DOHH2 (cell line): ENCODE measurements at regions not wholly inside any gene's neighbourhood (a gene's known extent, or its start where the extent isn't known, plus 50 kb on each side); places are given as distances from the start of the nearest gene placed in this dataset.
"Not testable (repeated sequence)": the region's sequence is repeated elsewhere in the genome, so short reads cannot be mapped to it uniquely, and the experiment has no call there.

Source experiments
- H3F3A ChIP-seq: fragments of 200-600 bp; sonication (generic), shearing (Covaris generic); 2 replicates; pipeline ENCODE4 v1.6.0; 2016; ENCODE audit warnings: antibody characterized with exemption, mild to moderate bottlenecking; ENCODE audit not compliant: control insufficient read depth, insufficient read depth
- H3K27ac ChIP-seq: fragments of 200-600 bp; sonication (generic); 2 replicates; pipeline ENCODE4 v1.5.1; 2014; ENCODE audit warnings: low read depth, mild to moderate bottlenecking, low read length, moderate library complexity
- H3K27me3 ChIP-seq: fragments of 200-600 bp; sonication (generic); 2 replicates; pipeline ENCODE4 v1.6.1; 2014; ENCODE audit warnings: mild to moderate bottlenecking, low read length, mixed read lengths; ENCODE audit not compliant: control insufficient read depth
- H3K36me3 ChIP-seq: fragments of 200-600 bp; sonication (generic); 2 replicates; pipeline ENCODE4 v1.6.1; 2014; ENCODE audit warnings: mild to moderate bottlenecking, low read length, moderate library complexity, mixed read lengths; ENCODE audit not compliant: control insufficient read depth
- H3K4me1 ChIP-seq: fragments of 200-600 bp; sonication (generic); 2 replicates; pipeline ENCODE4 v1.6.1; 2014; ENCODE audit warnings: mild to moderate bottlenecking, low read length, mixed read lengths; ENCODE audit not compliant: control insufficient read depth
- H3K4me2 ChIP-seq: fragments of 200-600 bp; sonication (generic); 2 replicates; pipeline ENCODE4 v1.6.0; 2014; ENCODE audit warnings: mild to moderate bottlenecking, low read length, moderate library complexity
- H3K4me3 ChIP-seq: fragments of 200-600 bp; sonication (generic); 2 replicates; pipeline ENCODE4 v1.5.1; 2014; ENCODE audit warnings: mild to moderate bottlenecking, low read length, mixed read lengths
- H3K79me2 ChIP-seq: fragments of 200-600 bp; sonication (generic); 2 replicates; pipeline ENCODE4 v1.6.1; 2014; ENCODE audit warnings: mild to moderate bottlenecking, low read length, mixed read lengths; ENCODE audit not compliant: control insufficient read depth
- H3K9me2 ChIP-seq: fragments of 200-600 bp; sonication (generic); replicated peaks from 2 replicates; pipeline ENCODE4 v1.6.1; 2014; ENCODE audit warnings: mild to moderate bottlenecking, low read length, mixed read lengths; ENCODE audit not compliant: control insufficient read depth
- H3K9me3 ChIP-seq: fragments of 200-600 bp; sonication (generic); 2 replicates; pipeline ENCODE4 v1.6.1; 2014; ENCODE audit warnings: antibody characterized with exemption, low read length, mixed read lengths; ENCODE audit not compliant: control insufficient read depth, insufficient read depth
- H4K20me1 ChIP-seq: fragments of 200-600 bp; sonication (generic); 2 replicates; pipeline ENCODE4 v1.6.0; 2014; ENCODE audit warnings: low read depth, mild to moderate bottlenecking, antibody characterized with exemption, low read length, moderate library complexity; ENCODE audit not compliant: control insufficient read depth, insufficient read depth

GRCh38 chr9:42326482-42326881, 143.0 kb downstream of the SPATA31A6 start:
- H3K4me3 ChIP-seq, H4K20me1 ChIP-seq, H3K79me2 ChIP-seq, H3K36me3 ChIP-seq, H3K4me1 ChIP-seq, H3K9me2 ChIP-seq, H3K27ac ChIP-seq, H3K9me3 ChIP-seq, H3F3A ChIP-seq, H3K27me3 ChIP-seq, H3K4me2 ChIP-seq: not testable (repeated sequence)

DNA sequence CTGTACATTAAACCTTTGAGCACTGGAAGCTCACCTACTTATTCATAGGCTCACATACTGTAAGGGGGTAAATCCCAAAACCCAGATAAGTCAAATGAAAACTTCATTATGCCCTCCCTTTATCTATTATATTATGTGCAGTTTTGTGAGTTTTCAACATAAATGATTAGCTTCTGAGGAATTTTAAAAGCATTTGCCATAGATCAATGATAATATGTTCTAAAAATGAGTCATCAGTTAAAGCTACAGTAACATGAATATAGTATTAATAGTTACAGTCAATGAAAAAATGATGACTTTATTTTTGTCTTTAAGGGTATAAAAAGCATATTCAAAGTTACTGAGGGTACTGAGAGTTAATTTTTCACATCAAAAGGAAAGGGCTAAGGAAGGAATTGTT, 151.9 kb downstream of the SPATA31A6 start:
- H3K36me3 ChIP-seq, H3K27me3 ChIP-seq, H4K20me1 ChIP-seq, H3K4me2 ChIP-seq, H3K79me2 ChIP-seq, H3K9me3 ChIP-seq, H3K27ac ChIP-seq, H3K9me2 ChIP-seq, H3F3A ChIP-seq, H3K4me1 ChIP-seq, H3K4me3 ChIP-seq: not testable (repeated sequence)

DNA sequence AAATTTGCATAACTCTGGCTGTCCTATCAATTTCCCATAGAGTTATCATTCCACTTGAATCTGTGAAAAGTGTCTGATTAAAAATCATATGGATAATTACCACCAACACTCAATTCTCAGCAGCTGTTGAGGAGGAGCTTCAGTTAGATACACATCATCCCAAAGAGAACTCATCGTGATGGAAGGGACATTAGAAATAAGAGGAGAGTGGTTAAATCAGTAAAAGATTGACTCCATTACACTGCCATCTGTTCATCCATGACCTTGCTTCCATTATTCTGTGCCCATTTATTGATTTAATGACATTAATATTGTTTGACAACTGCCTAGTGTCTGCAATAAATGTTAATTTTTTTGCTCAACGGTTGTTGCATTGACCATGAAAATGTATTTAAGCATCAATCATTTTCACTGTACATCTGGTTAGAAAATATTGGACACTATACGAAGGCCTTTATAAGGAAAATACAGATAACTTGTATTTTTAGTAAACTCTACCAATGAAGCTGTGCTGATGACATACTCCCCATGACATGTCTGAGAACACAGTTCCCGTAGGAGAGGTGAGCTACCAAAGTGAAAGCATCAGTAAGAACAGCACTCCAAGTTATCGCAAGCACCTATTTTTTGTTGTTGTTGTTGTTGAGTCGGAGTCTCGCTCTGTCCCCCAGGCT, 152.7 kb downstream of the SPATA31A6 start:
- H3K36me3 ChIP-seq, H3K9me2 ChIP-seq, H3K27me3 ChIP-seq, H3K27ac ChIP-seq, H3K4me3 ChIP-seq, H4K20me1 ChIP-seq, H3K9me3 ChIP-seq, H3K4me2 ChIP-seq, H3K4me1 ChIP-seq, H3F3A ChIP-seq, H3K79me2 ChIP-seq: not testable (repeated sequence)

DNA sequence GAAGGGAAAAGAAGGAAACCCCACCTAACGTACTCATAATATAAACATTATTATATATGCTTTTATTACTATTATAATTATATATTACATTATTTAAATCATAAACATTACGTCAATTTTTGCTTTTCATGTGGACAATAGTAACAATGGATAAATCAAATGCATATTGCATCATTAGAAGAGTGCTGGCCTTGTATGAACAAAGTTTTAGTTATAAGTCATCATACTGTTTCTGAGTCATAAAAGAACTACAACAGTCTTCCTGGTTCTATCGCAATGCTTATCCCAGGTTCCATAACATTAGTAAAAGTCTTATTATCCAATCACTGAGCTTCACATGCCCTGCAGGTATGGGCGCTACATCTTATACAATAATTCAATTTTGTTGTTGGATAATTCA, 154.8 kb downstream of the SPATA31A6 start:
- H4K20me1 ChIP-seq, H3K4me1 ChIP-seq, H3K9me2 ChIP-seq, H3K27ac ChIP-seq, H3K4me2 ChIP-seq, H3K9me3 ChIP-seq, H3K36me3 ChIP-seq, H3F3A ChIP-seq, H3K79me2 ChIP-seq, H3K4me3 ChIP-seq, H3K27me3 ChIP-seq: not testable (repeated sequence)

GRCh38 chr9:42339671-42340434, 156.4 kb downstream of the SPATA31A6 start:
- H3K9me3 ChIP-seq, H3K4me3 ChIP-seq, H3K79me2 ChIP-seq, H3K9me2 ChIP-seq, H3K36me3 ChIP-seq, H3K4me1 ChIP-seq, H4K20me1 ChIP-seq, H3K27me3 ChIP-seq, H3K4me2 ChIP-seq, H3F3A ChIP-seq, H3K27ac ChIP-seq: not testable (repeated sequence)

DNA sequence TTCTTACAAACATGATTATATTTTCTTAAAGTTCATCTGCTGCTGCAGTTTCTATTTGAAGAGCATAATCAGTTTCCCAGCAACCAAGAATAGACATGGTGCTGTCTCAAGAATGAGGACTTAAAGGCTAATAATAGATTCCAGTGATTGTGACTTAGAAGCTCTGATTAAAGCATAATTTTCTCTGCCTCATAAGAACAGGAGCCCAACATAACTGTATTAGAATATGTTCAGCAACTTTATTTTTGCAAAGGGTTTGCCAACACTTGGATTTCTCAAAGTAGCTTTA, 156.9 kb downstream of the SPATA31A6 start:
- H3K4me1 ChIP-seq, H3K4me3 ChIP-seq, H4K20me1 ChIP-seq, H3K9me3 ChIP-seq, H3K27me3 ChIP-seq, H3F3A ChIP-seq, H3K9me2 ChIP-seq, H3K4me2 ChIP-seq, H3K27ac ChIP-seq, H3K36me3 ChIP-seq, H3K79me2 ChIP-seq: not testable (repeated sequence)

DNA sequence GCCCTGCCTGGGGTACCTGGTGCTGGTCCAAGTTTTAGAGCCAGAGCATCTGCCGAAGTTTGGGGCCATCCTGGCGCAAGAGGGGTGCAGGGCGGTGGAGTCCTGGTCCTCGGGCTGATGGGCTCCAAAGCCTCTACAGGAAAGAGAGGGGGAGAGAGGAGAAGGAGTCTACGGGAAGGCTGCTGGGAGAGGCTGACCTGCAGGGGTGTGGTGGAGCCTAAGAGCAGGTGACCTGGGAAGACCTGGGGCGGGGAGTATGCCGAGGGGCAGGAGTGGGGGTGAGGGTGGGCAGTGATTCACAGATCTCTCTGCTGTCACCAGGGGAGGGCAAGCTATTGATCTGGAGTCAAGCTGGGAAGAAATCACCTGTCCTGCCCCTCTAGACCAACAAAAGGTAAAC, 158.4 kb downstream of the SPATA31A6 start:
- not testable (repeated sequence) for H4K20me1 ChIP-seq, H3F3A ChIP-seq, H3K9me2 ChIP-seq, H3K79me2 ChIP-seq, H3K4me3 ChIP-seq, H3K36me3 ChIP-seq, H3K4me2 ChIP-seq, H3K27me3 ChIP-seq, H3K27ac ChIP-seq, H3K9me3 ChIP-seq, H3K4me1 ChIP-seq

GRCh38 chr9:42342297-42342696, 158.8 kb downstream of the SPATA31A6 start:
- H3K27me3 ChIP-seq, H3K9me3 ChIP-seq, H4K20me1 ChIP-seq, H3K4me3 ChIP-seq, H3F3A ChIP-seq, H3K36me3 ChIP-seq, H3K79me2 ChIP-seq, H3K4me2 ChIP-seq, H3K9me2 ChIP-seq, H3K4me1 ChIP-seq, H3K27ac ChIP-seq: not testable (repeated sequence)
